ENCODE measurements at regions not wholly inside any gene's neighbourhood (a gene's known extent, or its start where the extent isn't known, plus 50 kb on each side); places are given as distances from the start of the nearest gene placed in this dataset.
"Not testable (repeated sequence)": the region's sequence is repeated elsewhere in the genome, so short reads cannot be mapped to it uniquely, and the experiment has no call there.

GRCh38 chr10:80713398-80713928 lies 175.8 kb downstream of the SH2D4B start:
- Histone ChIP-seq H3K9ac (no peak overlapping the region), H3K4me1 (no peaks in the 10 kb centered on the region), H4K20me1 (no peaks in the 10 kb centered on the region), H3K27ac (no peak overlapping the region), H3K36me3 (no peaks in the 10 kb centered on the region), H3K4me2 (no peak overlapping the region), H3K9me3 (no peaks in the 10 kb centered on the region), H3K27me3 (no peaks in the 10 kb centered on the region), H3K4me3 (no peak overlapping the region)
- TF ChIP-seq Cebpa-rat (IDR thresholded peaks at IDR 0.05) = no peak

DNA sequence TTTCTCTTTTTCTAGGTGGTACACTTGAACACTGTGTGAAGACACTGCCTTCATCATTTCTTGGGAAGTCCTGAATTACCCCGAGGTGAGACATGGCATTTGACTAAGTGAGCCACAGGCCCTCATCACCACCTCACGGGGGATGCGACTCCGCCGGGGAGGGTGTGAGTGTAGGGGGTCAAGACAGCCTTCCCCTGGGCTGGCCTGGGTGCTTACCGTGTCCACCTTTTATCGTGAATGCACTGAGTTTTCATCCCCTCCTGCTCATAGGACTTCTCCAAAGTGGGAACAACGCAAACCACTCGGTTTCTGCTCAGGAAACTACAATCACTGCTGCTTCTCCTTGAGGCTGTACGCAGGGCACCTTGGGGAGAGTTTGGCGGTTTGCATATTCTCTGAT lies 176.9 kb downstream of the SH2D4B start:
- Histone ChIP-seq H3K4me2 (no peak overlapping the region), H4K20me1 (no peaks in the 10 kb centered on the region), H3K36me3 (no peaks in the 10 kb centered on the region), H3K4me3 (no peak overlapping the region), H3K9ac (no peak overlapping the region), H3K9me3 (no peaks in the 10 kb centered on the region), H3K27ac (no peak overlapping the region), H3K27me3 (no peaks in the 10 kb centered on the region), H3K4me1 (no peaks in the 10 kb centered on the region)
- no peak for TF ChIP-seq Cebpa-rat (IDR thresholded peaks at IDR 0.05)

GRCh38 chr10:80718024-80718423 lies 180.3 kb downstream of the SH2D4B start:
- H3K4me3 ChIP-seq = no peak overlapping the region
- no peaks in the 10 kb centered on the region for H4K20me1 ChIP-seq
- no peak for TF ChIP-seq Cebpa-rat (IDR thresholded peaks at IDR 0.05)
- no peak overlapping the region for H3K9ac ChIP-seq
- no peaks in the 10 kb centered on the region for H3K4me1 ChIP-seq
- H3K9me3 ChIP-seq = no peaks in the 10 kb centered on the region
- H3K27ac ChIP-seq = no peak overlapping the region
- no peak overlapping the region for H3K4me2 ChIP-seq
- H3K36me3 ChIP-seq = no peaks in the 10 kb centered on the region
- no peaks in the 10 kb centered on the region for H3K27me3 ChIP-seq

GRCh38 chr10:80719935-80720334 lies 182.2 kb downstream of the SH2D4B start:
- no peak for TF ChIP-seq Cebpa-rat (IDR thresholded peaks at IDR 0.05)
- H3K9me3 ChIP-seq = no peaks in the 10 kb centered on the region
- H3K4me2 ChIP-seq = no peak overlapping the region
- H3K4me3 ChIP-seq = no peak overlapping the region
- no peaks in the 10 kb centered on the region for H3K36me3 ChIP-seq
- H3K27me3 ChIP-seq = no peaks in the 10 kb centered on the region
- H3K9ac ChIP-seq = no peak overlapping the region
- no peak overlapping the region for H3K27ac ChIP-seq
- H3K4me1 ChIP-seq = no peaks in the 10 kb centered on the region
- H4K20me1 ChIP-seq = no peaks in the 10 kb centered on the region

GRCh38 chr10:80720549-80720948 lies 182.8 kb downstream of the SH2D4B start:
- TF ChIP-seq Cebpa-rat (IDR thresholded peaks at IDR 0.05) = no peak
- H3K9me3 ChIP-seq = no peaks in the 10 kb centered on the region
- H4K20me1 ChIP-seq = no peaks in the 10 kb centered on the region
- no peak overlapping the region for H3K27ac ChIP-seq
- no peak overlapping the region for H3K4me3 ChIP-seq
- H3K36me3 ChIP-seq = no peaks in the 10 kb centered on the region
- H3K27me3 ChIP-seq = no peaks in the 10 kb centered on the region
- no peak overlapping the region for H3K9ac ChIP-seq
- no peak overlapping the region for H3K4me2 ChIP-seq
- H3K4me1 ChIP-seq = no peaks in the 10 kb centered on the region

- not testable (repeated sequence) for H3K4me3 ChIP-seq
Measured at GRCh38 chr10:80728354-80728753, 190.7 kb downstream of the SH2D4B start.

DNA sequence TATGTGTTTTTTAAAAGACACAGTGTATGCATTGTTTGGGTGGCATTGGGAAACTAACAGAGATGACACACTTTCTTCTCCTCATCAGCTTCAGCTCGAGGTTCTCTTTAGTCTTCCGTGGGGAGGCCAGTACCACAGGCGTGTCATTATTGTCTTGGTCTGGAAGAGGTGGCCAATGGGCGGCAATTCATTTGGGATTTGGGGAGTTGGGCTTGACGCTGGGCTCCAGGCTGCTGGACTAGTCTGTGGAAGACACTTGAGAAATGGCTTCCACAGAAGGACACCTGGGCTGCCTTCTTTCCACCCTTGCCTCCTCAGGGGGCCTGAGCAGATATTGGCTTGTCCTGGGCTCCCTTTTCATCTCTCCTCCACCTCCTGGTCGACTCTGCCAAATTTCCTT lies 192.2 kb downstream of the SH2D4B start:
- Histone ChIP-seq H3K9me3 (0 out of 2 replicates have a peak, but pooled peaks cover 4% of the 10 kb centered on the region), H3K9ac (no peak overlapping the region), H3K27me3 (no peaks in the 10 kb centered on the region), H3K4me3 (no peak overlapping the region), H3K36me3 (no peaks in the 10 kb centered on the region), H3K4me1 (peaks cover 6% of the 10 kb centered on the region; the same call in 1 of the 2 replicates), H4K20me1 (no peaks in the 10 kb centered on the region), H3K4me2 (peak overlapping the region; percentile 5; the same call in 1 of the 2 replicates), H3K27ac (no peak overlapping the region)
- TF ChIP-seq Cebpa-rat (IDR thresholded peaks at IDR 0.05) = no peak

More at GRCh38 chr10:80728354-80728753, 190.7 kb downstream of the SH2D4B start:
- H4K20me1 ChIP-seq, H3K27ac ChIP-seq, H3K4me2 ChIP-seq, H3K9me3 ChIP-seq, H3K4me1 ChIP-seq, H3K27me3 ChIP-seq, H3K36me3 ChIP-seq, H3K9ac ChIP-seq: not testable (repeated sequence)

GRCh38 chr10:80730522-80730921 lies 192.8 kb downstream of the SH2D4B start:
- Histone ChIP-seq H3K4me2 (no peak overlapping the region), H3K9me3 (0 out of 2 replicates have a peak, but pooled peaks cover 4% of the 10 kb centered on the region), H3K4me3 (no peak overlapping the region), H3K9ac (no peak overlapping the region), H4K20me1 (no peaks in the 10 kb centered on the region), H3K36me3 (no peaks in the 10 kb centered on the region), H3K27ac (no peak overlapping the region), H3K27me3 (no peaks in the 10 kb centered on the region), H3K4me1 (peaks cover 6% of the 10 kb centered on the region; the same call in 1 of the 2 replicates)
- no peak for TF ChIP-seq Cebpa-rat (IDR thresholded peaks at IDR 0.05)

- no peak overlapping the region for H3K4me3 ChIP-seq
- no peaks in the 10 kb centered on the region for H4K20me1 ChIP-seq
- no peaks in the 10 kb centered on the region for H3K36me3 ChIP-seq
- H3K9me3 ChIP-seq = no peaks in the 10 kb centered on the region
- no peaks in the 10 kb centered on the region for H3K27me3 ChIP-seq
- peaks cover 14% of the 10 kb centered on the region for H3K4me1 ChIP-seq
- no peak for TF ChIP-seq Cebpa-rat (IDR thresholded peaks at IDR 0.05)
- no peak overlapping the region for H3K9ac ChIP-seq
- no peak overlapping the region for H3K4me2 ChIP-seq
- H3K27ac ChIP-seq = no peak overlapping the region
Measured at GRCh38 chr10:80734589-80734988, 196.9 kb downstream of the SH2D4B start.

- no peaks in the 10 kb centered on the region for H3K9me3 ChIP-seq
- no peak for TF ChIP-seq Cebpa-rat (IDR thresholded peaks at IDR 0.05)
Measured at GRCh38 chr10:80737209-80737608, 199.5 kb downstream of the SH2D4B start.

DNA sequence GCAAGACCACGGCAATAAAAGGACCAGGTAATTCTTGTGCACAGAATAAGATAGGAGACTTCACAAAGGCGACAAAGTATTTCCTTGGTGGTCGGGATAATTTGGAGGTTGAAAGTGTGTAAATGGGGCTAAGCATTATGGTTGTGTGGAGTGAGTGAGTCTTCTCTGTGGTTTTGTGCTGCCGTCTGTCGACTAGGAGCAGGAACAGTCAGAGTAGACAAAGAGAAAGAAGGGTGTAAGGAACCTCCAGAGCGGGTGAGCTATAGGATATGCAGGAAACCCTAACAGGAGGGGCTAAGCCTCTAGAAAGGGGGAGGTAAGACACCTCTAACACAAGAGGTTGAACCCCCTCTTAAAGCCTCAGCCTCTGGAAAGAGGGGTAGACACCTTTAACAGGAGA lies 201.6 kb downstream of the SH2D4B start:
- Histone ChIP-seq H4K20me1 (no peaks in the 10 kb centered on the region), H3K4me3 (no peak overlapping the region), H3K36me3 (no peaks in the 10 kb centered on the region), H3K4me1 (peaks cover 11% of the 10 kb centered on the region), H3K9ac (no peak overlapping the region), H3K27me3 (no peaks in the 10 kb centered on the region), H3K27ac (no peak overlapping the region), H3K9me3 (no peaks in the 10 kb centered on the region), H3K4me2 (no peak overlapping the region)
- no peak for TF ChIP-seq Cebpa-rat (IDR thresholded peaks at IDR 0.05)

More at GRCh38 chr10:80737209-80737608, 199.5 kb downstream of the SH2D4B start:
- no peaks in the 10 kb centered on the region for H4K20me1 ChIP-seq
- H3K4me1 ChIP-seq = peaks cover 11% of the 10 kb centered on the region
- H3K27ac ChIP-seq = no peak overlapping the region
- no peaks in the 10 kb centered on the region for H3K27me3 ChIP-seq
- H3K4me3 ChIP-seq = no peak overlapping the region
- no peaks in the 10 kb centered on the region for H3K36me3 ChIP-seq
- H3K9ac ChIP-seq = no peak overlapping the region
- peak overlapping the region; percentile 38 for H3K4me2 ChIP-seq
